ENCODE measurements at regions not wholly inside any gene's neighbourhood (a gene's known extent, or its start where the extent isn't known, plus 50 kb on each side); places are given as distances from the start of the nearest gene placed in this dataset.

DNA sequence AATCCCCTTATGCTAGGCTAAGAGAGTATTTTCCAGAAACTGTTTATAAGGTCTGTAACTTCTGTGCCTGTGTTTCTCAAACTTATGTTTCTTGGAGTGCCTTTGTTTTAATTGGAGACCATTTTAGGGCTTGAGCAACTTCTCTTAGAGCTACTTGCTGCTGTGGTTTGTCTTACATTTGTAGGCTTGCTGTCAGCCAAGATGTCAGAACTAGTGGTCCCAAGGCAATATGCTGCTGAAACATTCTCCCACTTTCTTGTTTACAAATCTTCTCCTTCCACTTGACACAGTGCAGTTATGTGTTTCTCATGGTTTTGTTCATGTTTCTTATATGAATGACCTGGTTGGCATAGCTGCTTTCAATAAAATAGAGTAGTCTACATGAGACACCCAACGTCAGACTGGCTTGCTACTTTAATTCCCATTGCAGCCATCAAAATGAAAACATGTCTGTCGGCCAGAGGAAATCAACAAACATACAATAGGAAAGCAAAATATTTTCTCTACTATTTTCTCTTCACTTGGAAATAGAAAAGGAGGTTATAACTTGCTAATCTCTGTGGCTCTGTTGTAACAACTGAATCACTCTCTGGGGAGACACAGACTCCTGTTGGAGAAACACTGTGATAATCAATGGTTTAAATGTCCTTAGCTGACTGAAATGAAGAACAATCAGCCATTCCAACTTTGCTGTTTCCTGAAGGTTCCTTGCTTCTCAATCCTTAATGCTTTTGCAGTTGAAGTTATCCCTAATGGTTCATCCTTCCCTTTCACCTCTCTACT, 426.4 kb downstream of the PDGFC start (continued):
- TF ChIP-seq ZNF274 (IDR thresholded peaks at IDR 0.05; ENCODE audit: low read depth, low read length) (no peak), JUND (IDR thresholded peaks at IDR 0.05) (no peak), FOSL1 (IDR thresholded peaks at IDR 0.05; ENCODE audit: low read depth) (no peak), SP1 (IDR thresholded peaks at IDR 0.05; ENCODE audit: low read depth) (no peak), EGR1 (IDR thresholded peaks at IDR 0.05; ENCODE audit: low read depth) (no peak)
- TF ChIP-seq, protein P1, sequence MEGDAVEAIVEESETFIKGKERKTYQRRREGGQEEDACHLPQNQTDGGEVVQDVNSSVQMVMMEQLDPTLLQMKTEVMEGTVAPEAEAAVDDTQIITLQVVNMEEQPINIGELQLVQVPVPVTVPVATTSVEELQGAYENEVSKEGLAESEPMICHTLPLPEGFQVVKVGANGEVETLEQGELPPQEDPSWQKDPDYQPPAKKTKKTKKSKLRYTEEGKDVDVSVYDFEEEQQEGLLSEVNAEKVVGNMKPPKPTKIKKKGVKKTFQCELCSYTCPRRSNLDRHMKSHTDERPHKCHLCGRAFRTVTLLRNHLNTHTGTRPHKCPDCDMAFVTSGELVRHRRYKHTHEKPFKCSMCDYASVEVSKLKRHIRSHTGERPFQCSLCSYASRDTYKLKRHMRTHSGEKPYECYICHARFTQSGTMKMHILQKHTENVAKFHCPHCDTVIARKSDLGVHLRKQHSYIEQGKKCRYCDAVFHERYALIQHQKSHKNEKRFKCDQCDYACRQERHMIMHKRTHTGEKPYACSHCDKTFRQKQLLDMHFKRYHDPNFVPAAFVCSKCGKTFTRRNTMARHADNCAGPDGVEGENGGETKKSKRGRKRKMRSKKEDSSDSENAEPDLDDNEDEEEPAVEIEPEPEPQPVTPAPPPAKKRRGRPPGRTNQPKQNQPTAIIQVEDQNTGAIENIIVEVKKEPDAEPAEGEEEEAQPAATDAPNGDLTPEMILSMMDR (IDR thresholded peaks at IDR 0.05 in 2 of 3, conservative IDR thresholded peaks at IDR 0.05 in 1 of 3; ENCODE audit: borderline replicate concordance in 1 of 3, insufficient read depth in 1 of 3, low read depth in 2 of 3, low read length in 2 of 3) = no peak
- TF ChIP-seq, protein P2, sequence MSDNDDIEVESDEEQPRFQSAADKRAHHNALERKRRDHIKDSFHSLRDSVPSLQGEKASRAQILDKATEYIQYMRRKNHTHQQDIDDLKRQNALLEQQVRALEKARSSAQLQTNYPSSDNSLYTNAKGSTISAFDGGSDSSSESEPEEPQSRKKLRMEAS (IDR thresholded peaks at IDR 0.05) = no peak

DNA sequence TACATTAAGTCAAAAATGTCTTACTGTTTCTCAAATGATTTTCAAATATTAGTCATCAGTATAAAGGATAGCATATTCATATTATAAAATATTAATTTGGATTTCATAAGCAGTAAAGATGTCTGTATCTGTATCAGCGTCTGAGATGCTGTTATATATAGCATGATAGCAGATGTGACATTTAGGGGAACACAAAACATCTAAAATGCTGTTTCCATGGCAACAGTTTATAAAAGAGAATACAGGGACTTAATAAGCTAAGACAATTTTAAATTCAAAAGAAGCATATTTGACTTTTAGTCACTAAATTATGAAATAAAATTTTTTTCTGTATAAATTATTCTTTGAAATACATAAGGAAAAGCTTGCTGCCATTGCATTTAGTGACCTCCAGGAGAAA, 432.2 kb downstream of the PDGFC start:
- H3K9me2 ChIP-seq (ENCODE audit: insufficient read depth) = no peaks in the 10 kb centered on the region
- TF ChIP-seq EGR1 (IDR thresholded peaks at IDR 0.05; ENCODE audit: low read depth) = no peak
- TF ChIP-seq, protein P2 (IDR thresholded peaks at IDR 0.05) = no peak
- TF ChIP-seq RAD21 (IDR thresholded peaks at IDR 0.05; ENCODE audit: low read depth) = no peak
- TF ChIP-seq POLR2A (IDR thresholded peaks at IDR 0.05; ENCODE audit: borderline replicate concordance, extremely low read depth, insufficient read depth, insufficient read length) = no peak
- no peak for TF ChIP-seq JUND (IDR thresholded peaks at IDR 0.05)
- no peak for TF ChIP-seq ZNF274 (IDR thresholded peaks at IDR 0.05; ENCODE audit: low read depth, low read length)
- no peak for TF ChIP-seq SP1 (IDR thresholded peaks at IDR 0.05; ENCODE audit: low read depth)
- TF ChIP-seq, protein P3, sequence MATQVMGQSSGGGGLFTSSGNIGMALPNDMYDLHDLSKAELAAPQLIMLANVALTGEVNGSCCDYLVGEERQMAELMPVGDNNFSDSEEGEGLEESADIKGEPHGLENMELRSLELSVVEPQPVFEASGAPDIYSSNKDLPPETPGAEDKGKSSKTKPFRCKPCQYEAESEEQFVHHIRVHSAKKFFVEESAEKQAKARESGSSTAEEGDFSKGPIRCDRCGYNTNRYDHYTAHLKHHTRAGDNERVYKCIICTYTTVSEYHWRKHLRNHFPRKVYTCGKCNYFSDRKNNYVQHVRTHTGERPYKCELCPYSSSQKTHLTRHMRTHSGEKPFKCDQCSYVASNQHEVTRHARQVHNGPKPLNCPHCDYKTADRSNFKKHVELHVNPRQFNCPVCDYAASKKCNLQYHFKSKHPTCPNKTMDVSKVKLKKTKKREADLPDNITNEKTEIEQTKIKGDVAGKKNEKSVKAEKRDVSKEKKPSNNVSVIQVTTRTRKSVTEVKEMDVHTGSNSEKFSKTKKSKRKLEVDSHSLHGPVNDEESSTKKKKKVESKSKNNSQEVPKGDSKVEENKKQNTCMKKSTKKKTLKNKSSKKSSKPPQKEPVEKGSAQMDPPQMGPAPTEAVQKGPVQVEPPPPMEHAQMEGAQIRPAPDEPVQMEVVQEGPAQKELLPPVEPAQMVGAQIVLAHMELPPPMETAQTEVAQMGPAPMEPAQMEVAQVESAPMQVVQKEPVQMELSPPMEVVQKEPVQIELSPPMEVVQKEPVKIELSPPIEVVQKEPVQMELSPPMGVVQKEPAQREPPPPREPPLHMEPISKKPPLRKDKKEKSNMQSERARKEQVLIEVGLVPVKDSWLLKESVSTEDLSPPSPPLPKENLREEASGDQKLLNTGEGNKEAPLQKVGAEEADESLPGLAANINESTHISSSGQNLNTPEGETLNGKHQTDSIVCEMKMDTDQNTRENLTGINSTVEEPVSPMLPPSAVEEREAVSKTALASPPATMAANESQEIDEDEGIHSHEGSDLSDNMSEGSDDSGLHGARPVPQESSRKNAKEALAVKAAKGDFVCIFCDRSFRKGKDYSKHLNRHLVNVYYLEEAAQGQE (IDR thresholded peaks at IDR 0.05; ENCODE audit: low read depth) = no peak
- TF ChIP-seq ZFX (IDR thresholded peaks at IDR 0.05) = no peak
- no peak for TF ChIP-seq CBX3 (IDR thresholded peaks at IDR 0.05; ENCODE audit: low read depth)
- TF ChIP-seq TCF7L2 (IDR thresholded peaks at IDR 0.05; ENCODE audit: borderline replicate concordance, extremely low read depth, insufficient read depth, insufficient read length) = no peak
- no peak for TF ChIP-seq POLR2AphosphoS5 (IDR thresholded peaks at IDR 0.05; ENCODE audit: low read depth, low read length)
- TF ChIP-seq, protein P4, sequence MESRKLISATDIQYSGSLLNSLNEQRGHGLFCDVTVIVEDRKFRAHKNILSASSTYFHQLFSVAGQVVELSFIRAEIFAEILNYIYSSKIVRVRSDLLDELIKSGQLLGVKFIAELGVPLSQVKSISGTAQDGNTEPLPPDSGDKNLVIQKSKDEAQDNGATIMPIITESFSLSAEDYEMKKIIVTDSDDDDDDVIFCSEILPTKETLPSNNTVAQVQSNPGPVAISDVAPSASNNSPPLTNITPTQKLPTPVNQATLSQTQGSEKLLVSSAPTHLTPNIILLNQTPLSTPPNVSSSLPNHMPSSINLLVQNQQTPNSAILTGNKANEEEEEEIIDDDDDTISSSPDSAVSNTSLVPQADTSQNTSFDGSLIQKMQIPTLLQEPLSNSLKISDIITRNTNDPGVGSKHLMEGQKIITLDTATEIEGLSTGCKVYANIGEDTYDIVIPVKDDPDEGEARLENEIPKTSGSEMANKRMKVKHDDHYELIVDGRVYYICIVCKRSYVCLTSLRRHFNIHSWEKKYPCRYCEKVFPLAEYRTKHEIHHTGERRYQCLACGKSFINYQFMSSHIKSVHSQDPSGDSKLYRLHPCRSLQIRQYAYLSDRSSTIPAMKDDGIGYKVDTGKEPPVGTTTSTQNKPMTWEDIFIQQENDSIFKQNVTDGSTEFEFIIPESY (IDR thresholded peaks at IDR 0.05; ENCODE audit: extremely low read depth, insufficient replicate concordance, low read length) = no peak
- TF ChIP-seq, protein P5, sequence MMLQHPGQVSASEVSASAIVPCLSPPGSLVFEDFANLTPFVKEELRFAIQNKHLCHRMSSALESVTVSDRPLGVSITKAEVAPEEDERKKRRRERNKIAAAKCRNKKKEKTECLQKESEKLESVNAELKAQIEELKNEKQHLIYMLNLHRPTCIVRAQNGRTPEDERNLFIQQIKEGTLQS (IDR thresholded peaks at IDR 0.05) = no peak
- TF ChIP-seq CEBPB (IDR thresholded peaks at IDR 0.05; ENCODE audit: low read depth) = no peak

More for the DNA sequence above, 432.2 kb downstream of the PDGFC start:
- POLR2A ChIA-PET = no interaction called here
- Histone ChIP-seq H3K36me3 (ENCODE audit: control insufficient read depth in 1 of 2, insufficient read depth in 2 of 2, low read length in 2 of 2) (no peaks in the 10 kb centered on the region), H3K79me2 (ENCODE audit: insufficient read depth, low read length) (no peaks in the 10 kb centered on the region), H2AFZ (ENCODE audit: low read depth, low read length, poor library complexity, severe bottlenecking) (no peak overlapping the region), H3K27ac (ENCODE audit: low read depth, low read length) (no peak overlapping the region), H4K20me1 (ENCODE audit: insufficient read depth) (no peaks in the 10 kb centered on the region), H3K4me2 (ENCODE audit: low read length) (no peak overlapping the region), H3K27me3 (ENCODE audit: insufficient read depth, low read length) (no peaks in the 10 kb centered on the region), H3K9ac (ENCODE audit: low read length) (no peak overlapping the region), H3K4me1 (ENCODE audit: control insufficient read depth in 1 of 2, insufficient read depth in 2 of 2, low read length in 2 of 2) (no peaks in the 10 kb centered on the region), H3K4me3 (replicated peaks in 1 of 2; ENCODE audit: low read depth in 1 of 2, low read length in 2 of 2) (no peak overlapping the region), H3K9me3 (ENCODE audit: control insufficient read depth in 1 of 2, insufficient read depth in 1 of 2, low read depth in 1 of 2, low read length in 2 of 2) (no peaks in the 10 kb centered on the region)
- ATAC-seq = no peak
- CTCF ChIA-PET = no interaction called here
- intact Hi-C loops (cut with micrococcal nuclease) = no loop called here
- DNase-seq (ENCODE audit: low read depth, low spot score) = no peak
- RAD21 ChIA-PET (ENCODE audit: low non-redundant PET in 1 of 2, low total read pairs in 2 of 2, uncharacterized antibody in 2 of 2, unreplicated experiment in 2 of 2) = no interaction called here
- BruUV-seq (replicated peaks) = no TSS peak

All from HCT116 (cell line).